ENCODE measurements at regions not wholly inside any gene's neighbourhood (a gene's known extent, or its start where the extent isn't known, plus 50 kb on each side); places are given as distances from the start of the nearest gene placed in this dataset.
A peak's percentile ranks its signal among the peaks of the same experiment; 100 is the strongest.

GRCh38 chr17:30588798-30589247 is 111.6 kb downstream of the GOSR1 start (continued):
- TF ChIP-seq ZBTB43 (CRISPR knock-in tag; conservative IDR thresholded peaks at IDR 0.05) (no peak), IKZF5 (CRISPR knock-in tag; IDR thresholded peaks at IDR 0.05) (peak; percentile 60; the same call in 1 of the 2 replicates), E2F2 (CRISPR knock-in tag; IDR thresholded peaks at IDR 0.05; ENCODE audit: borderline replicate concordance) (no peak), ZNF503 (CRISPR knock-in tag; IDR thresholded peaks at IDR 0.05) (peak; percentile 55), EZH2 (conservative IDR thresholded peaks at IDR 0.05; ENCODE audit: low read depth, low read length) (no peak), KDM3A (CRISPR knock-in tag; IDR thresholded peaks at IDR 0.05; ENCODE audit: low read depth) (no peak), NFATC3 (CRISPR knock-in tag; IDR thresholded peaks at IDR 0.05) (no peak), ZNF616 (CRISPR knock-in tag; IDR thresholded peaks at IDR 0.05; ENCODE audit: low read depth) (no peak), ZNF749 (CRISPR knock-in tag; IDR thresholded peaks at IDR 0.05; ENCODE audit: borderline replicate concordance) (peak; percentile 48; the same call in 1 of the 2 replicates), ZNF704 (CRISPR knock-in tag; IDR thresholded peaks at IDR 0.05; ENCODE audit: borderline replicate concordance) (no peak), THAP11 (CRISPR knock-in tag; IDR thresholded peaks at IDR 0.05) (no peak), ZMYM4 (CRISPR knock-in tag; IDR thresholded peaks at IDR 0.05) (peak; percentile 81), ZFP91 (CRISPR knock-in tag; IDR thresholded peaks at IDR 0.05; ENCODE audit: borderline replicate concordance) (0 out of 2 replicates have a peak, but pooled peaks have one; percentile 17), POLR2AphosphoS5 (IDR thresholded peaks at IDR 0.05; ENCODE audit: low read depth, low read length) (peak; percentile 56), ZNF451 (CRISPR knock-in tag; IDR thresholded peaks at IDR 0.05) (no peak), ZNF776 (CRISPR knock-in tag; IDR thresholded peaks at IDR 0.05) (no peak), NR2C2 (CRISPR knock-in tag; IDR thresholded peaks at IDR 0.05; ENCODE audit: borderline replicate concordance) (no peak), KMT2B (CRISPR knock-in tag; IDR thresholded peaks at IDR 0.05) (no peak), E2F1 (CRISPR knock-in tag; IDR thresholded peaks at IDR 0.05) (no peak), SKI (IDR thresholded peaks at IDR 0.05; ENCODE audit: partially characterized antibody) (no peak), HOXA7 (CRISPR knock-in tag; IDR thresholded peaks at IDR 0.05) (no peak), FOXM1 (CRISPR knock-in tag; IDR thresholded peaks at IDR 0.05) (no peak)
